Nephron progenitor cell (in vitro differentiated cells): ENCODE measurements at regions not wholly inside any gene's neighbourhood (a gene's known extent, or its start where the extent isn't known, plus 50 kb on each side); places are given as distances from the start of the nearest gene placed in this dataset.

Experiments used
- DNase-seq: peaks from one replicate; pipeline ENCODE4 v3.0.0; 2021
- H3K27ac Mint-ChIP-seq: 2 replicates; pipeline ENCODE4 v1.8.0; 2021; ENCODE audit warnings: mild to moderate bottlenecking, moderate library complexity, mixed read lengths
- H3K27me3 Mint-ChIP-seq: 2 replicates; pipeline ENCODE4 v1.8.0; 2021; ENCODE audit warnings: mild to moderate bottlenecking, low read depth, mixed read lengths; ENCODE audit not compliant: poor library complexity
- H3K36me3 Mint-ChIP-seq: 2 replicates; pipeline ENCODE4 v1.8.0; 2021; ENCODE audit warnings: low read depth, mixed read lengths
- H3K4me1 Mint-ChIP-seq: 2 replicates; pipeline ENCODE4 v1.8.0; 2021; ENCODE audit warnings: mixed read lengths
- H3K4me3 Mint-ChIP-seq: 2 replicates; pipeline ENCODE4 v1.8.0; 2021; ENCODE audit warnings: mild to moderate bottlenecking, moderate library complexity, mixed read lengths
- H3K9me3 Mint-ChIP-seq: 2 replicates; pipeline ENCODE4 v1.8.0; 2021; ENCODE audit warnings: mild to moderate bottlenecking, moderate library complexity, mixed read lengths
- CTCF ChIP-seq: fragments of 200-600 bp; sonication (generic); IDR thresholded peaks from 2 replicates; pipeline ENCODE4 v1.5.0; 2021; ENCODE audit warnings: antibody characterized with exemption

- Mint-ChIP-seq H3K27me3 (peaks cover 24% of the 10 kb centered on the region), H3K9me3 (no peaks in the 10 kb centered on the region), H3K4me3 (no peak overlapping the region), H3K27ac (no peak overlapping the region), H3K4me1 (no peaks in the 10 kb centered on the region), H3K36me3 (no peaks in the 10 kb centered on the region)
- DNase-seq: no peak
- TF ChIP-seq CTCF: no peak
These were observed 102.8 kb downstream of the GGTLC2 start for GRCh38 chr22:22746963-22747933.

- DNase-seq: peak; percentile 40
- Mint-ChIP-seq H3K27me3 (peaks cover 25% of the 10 kb centered on the region), H3K36me3 (no peaks in the 10 kb centered on the region), H3K27ac (no peak overlapping the region), H3K4me1 (no peaks in the 10 kb centered on the region), H3K4me3 (no peak overlapping the region), H3K9me3 (no peaks in the 10 kb centered on the region)
- peak; percentile 70 for TF ChIP-seq CTCF
These were observed 103.9 kb downstream of the GGTLC2 start for GRCh38 chr22:22748297-22748743.

- Mint-ChIP-seq H3K27ac (no peak overlapping the region), H3K36me3 (no peaks in the 10 kb centered on the region), H3K4me3 (no peak overlapping the region), H3K4me1 (no peaks in the 10 kb centered on the region), H3K27me3 (peaks cover 23% of the 10 kb centered on the region), H3K9me3 (no peaks in the 10 kb centered on the region)
- TF ChIP-seq CTCF: no peak
- DNase-seq: no peak
These were observed 104.3 kb downstream of the GGTLC2 start for GRCh38 chr22:22748756-22749155.

- no peak for TF ChIP-seq CTCF
- Mint-ChIP-seq H3K4me3 (no peak overlapping the region), H3K9me3 (no peaks in the 10 kb centered on the region), H3K27me3 (peaks cover 27% of the 10 kb centered on the region), H3K27ac (no peak overlapping the region), H3K36me3 (no peaks in the 10 kb centered on the region), H3K4me1 (no peaks in the 10 kb centered on the region)
- DNase-seq: no peak
These were observed 104.8 kb downstream of the GGTLC2 start for GRCh38 chr22:22749167-22749758.

GRCh38 chr22:22750335-22751042, 106.1 kb downstream of the GGTLC2 start:
- Mint-ChIP-seq H3K9me3 (no peaks in the 10 kb centered on the region), H3K27ac (no peak overlapping the region), H3K27me3 (peaks cover 29% of the 10 kb centered on the region), H3K36me3 (no peaks in the 10 kb centered on the region), H3K4me1 (no peaks in the 10 kb centered on the region), H3K4me3 (no peak overlapping the region)
- no peak for DNase-seq
- TF ChIP-seq CTCF: no peak
